Adrenal gland (tissue), 9 donors: ENCODE measurements at regions not wholly inside any gene's neighbourhood (a gene's known extent, or its start where the extent isn't known, plus 50 kb on each side); places are given as distances from the start of the nearest gene placed in this dataset.
"Not testable (repeated sequence)": the region's sequence is repeated elsewhere in the genome, so short reads cannot be mapped to it uniquely, and the experiment has no call there.

ENCODE experiments used
- DNase-seq, 7 donors: peaks; one replicate each; pipeline ENCODE4 v3.0.0-alpha.2; 2019 to 2020
- H3K27ac ChIP-seq, 5 donors: fragments of 200-600 bp; sonication (generic) in 4 of 5; 1 replicate in 3 of 5; 2 replicates in 2 of 5; pipeline versions ENCODE4 v1.5.1 to v1.8.0; 2016 to 2020; ENCODE audit warnings: mild to moderate bottlenecking in 1 of 5
- H3K27me3 ChIP-seq: fragments of 200-600 bp; 2 replicates; pipeline ENCODE4 v1.8.0; 2021
- H3K36me3 ChIP-seq, 2 donors: fragments of 200-600 bp; replicated peaks in 1 of 2; 1 replicate in 1 of 2; 2 replicates in 1 of 2; pipeline versions ENCODE4 v1.5.1 to v1.8.0; 2018 to 2022
- H3K4me1 ChIP-seq, 2 donors: fragments of 200-600 bp; replicated peaks in 1 of 2; 1 replicate in 1 of 2; 2 replicates in 1 of 2; pipeline versions ENCODE4 v1.5.1 to v1.8.0; 2018 to 2021
- H3K4me3 ChIP-seq, 4 donors: fragments of 200-600 bp; sonication (generic) in 3 of 4; one replicate each; pipeline ENCODE4 v1.5.1; 2016 to 2018
- H3K9me3 ChIP-seq, 3 donors: fragments of 200-600 bp; sonication (generic) in 1 of 3; replicated peaks in 1 of 3; 1 replicate in 2 of 3; 2 replicates in 1 of 3; pipeline versions ENCODE4 v1.5.1 to v1.8.0; 2016 to 2021
- POLR2A ChIP-seq, 2 donors: fragments of 450-650 bp; IDR thresholded peaks; one replicate each; pipeline ENCODE4 v1.6.1; 2017; ENCODE audit warnings: antibody characterized with exemption in 2 of 2, mild to moderate bottlenecking in 2 of 2, moderate library complexity in 1 of 2
- WGBS, 4 donors: extraction: QIAGEN DNeasy Blood & Tissue Kit in 2 of 4; methylation state at CpG; one replicate each; pipeline versions ENCODE4 v1.1.5 to v1.1.7; 2013 to 2017; 5-methylcytosine and 5-hydroxymethylcytosine counted together
- intact Hi-C, 2 donors: fragments of 100-400 bp; cut with DNase I; formaldehyde crosslinking; loops; one replicate each; pipeline versions ENCODE4 v1.14.1 to v1.15.0; 2022 to 2023
- TF ChIP-seq, protein P1 (sequence below), 6 experiments: fragments of 450-650 bp in 4 of 6; fragments of 200-600 bp in 2 of 6; sonication (generic) in 1 of 6; IDR thresholded peaks; 1 replicate in 5 of 6; 2 replicates in 1 of 6; pipeline versions ENCODE4 v1.5.1 to v1.8.0; 2016 to 2021; ENCODE audit warnings: antibody characterized with exemption in 6 of 6, mild to moderate bottlenecking in 2 of 6, moderate library complexity in 1 of 6
- donor health status: healthy with polysubstance abuse.
- donor health status: Bipolar disorder and iron deficiency.
- donor health status: DM: yes; HTN: yes; CAD: no.
- donor health status: DM: no; HTN: no; CAD: no.
- donor health status: DM: no; HTN: no; CAD: no.

DNA sequence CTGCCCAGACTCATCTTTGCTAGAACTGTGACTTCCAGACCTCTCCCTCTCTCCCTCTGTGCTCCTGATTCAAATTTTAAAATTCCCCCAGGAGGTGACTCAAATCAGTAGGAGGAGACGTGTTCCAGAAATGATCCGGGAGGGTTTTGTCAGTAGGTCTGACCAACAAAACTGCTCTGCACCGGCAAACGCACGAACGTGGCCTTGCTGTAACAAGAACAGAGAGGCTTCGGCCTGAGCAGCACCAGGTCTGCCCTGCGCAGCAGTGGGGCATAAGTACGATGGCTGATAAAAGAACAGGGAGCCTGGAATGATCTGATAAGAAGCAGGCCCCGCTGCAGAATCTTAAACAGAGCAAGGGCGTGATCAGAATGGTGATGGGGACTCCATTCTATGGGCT, 152.7 kb upstream of the AUTS2 start:
- no peaks in the 10 kb centered on the region for H3K4me1 ChIP-seq
- H3K36me3 ChIP-seq: no peaks in the 10 kb centered on the region
- H3K4me3 ChIP-seq: no peak overlapping the region
- H3K9me3 ChIP-seq: no peaks in the 10 kb centered on the region
- no peaks in the 10 kb centered on the region for H3K27me3 ChIP-seq
- 75 to 91% (median 86%) methylated on average over 11 of the region's 11 CpGs for WGBS, 4 donors
- intact Hi-C loops: no loop called here
- TF ChIP-seq POLR2A (IDR thresholded peaks at IDR 0.05): no peak
- TF ChIP-seq, protein P1, sequence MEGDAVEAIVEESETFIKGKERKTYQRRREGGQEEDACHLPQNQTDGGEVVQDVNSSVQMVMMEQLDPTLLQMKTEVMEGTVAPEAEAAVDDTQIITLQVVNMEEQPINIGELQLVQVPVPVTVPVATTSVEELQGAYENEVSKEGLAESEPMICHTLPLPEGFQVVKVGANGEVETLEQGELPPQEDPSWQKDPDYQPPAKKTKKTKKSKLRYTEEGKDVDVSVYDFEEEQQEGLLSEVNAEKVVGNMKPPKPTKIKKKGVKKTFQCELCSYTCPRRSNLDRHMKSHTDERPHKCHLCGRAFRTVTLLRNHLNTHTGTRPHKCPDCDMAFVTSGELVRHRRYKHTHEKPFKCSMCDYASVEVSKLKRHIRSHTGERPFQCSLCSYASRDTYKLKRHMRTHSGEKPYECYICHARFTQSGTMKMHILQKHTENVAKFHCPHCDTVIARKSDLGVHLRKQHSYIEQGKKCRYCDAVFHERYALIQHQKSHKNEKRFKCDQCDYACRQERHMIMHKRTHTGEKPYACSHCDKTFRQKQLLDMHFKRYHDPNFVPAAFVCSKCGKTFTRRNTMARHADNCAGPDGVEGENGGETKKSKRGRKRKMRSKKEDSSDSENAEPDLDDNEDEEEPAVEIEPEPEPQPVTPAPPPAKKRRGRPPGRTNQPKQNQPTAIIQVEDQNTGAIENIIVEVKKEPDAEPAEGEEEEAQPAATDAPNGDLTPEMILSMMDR (IDR thresholded peaks at IDR 0.05): no peak
- no peak for DNase-seq
- no peak overlapping the region for H3K27ac ChIP-seq

DNA sequence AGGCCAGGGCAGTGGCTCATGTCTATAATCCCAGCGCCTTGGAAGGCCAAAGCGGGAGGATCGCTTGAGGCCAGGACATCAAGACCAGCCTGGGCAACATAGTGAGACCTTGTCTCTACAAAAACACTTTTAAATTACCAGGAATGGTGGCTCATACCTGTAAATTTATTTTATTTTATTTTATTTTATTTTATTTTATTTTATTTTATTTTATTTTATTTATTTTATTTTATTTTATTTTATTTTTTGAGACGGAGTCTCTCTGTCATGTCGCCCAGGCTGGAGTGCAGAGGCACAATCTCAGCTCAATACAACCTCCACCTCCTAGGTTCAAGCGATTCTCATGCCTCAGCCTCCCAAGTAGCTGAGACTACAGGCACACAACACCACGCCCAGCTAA, 152.1 kb upstream of the AUTS2 start:
- WGBS, 4 donors: 95 to 96% (median 96%) methylated on average over 7 of the region's 7 CpGs
- H3K4me1 ChIP-seq, H3K27ac ChIP-seq, H3K9me3 ChIP-seq, H3K27me3 ChIP-seq, H3K36me3 ChIP-seq, H3K4me3 ChIP-seq, DNase-seq, intact Hi-C loops: not testable (repeated sequence)

DNA sequence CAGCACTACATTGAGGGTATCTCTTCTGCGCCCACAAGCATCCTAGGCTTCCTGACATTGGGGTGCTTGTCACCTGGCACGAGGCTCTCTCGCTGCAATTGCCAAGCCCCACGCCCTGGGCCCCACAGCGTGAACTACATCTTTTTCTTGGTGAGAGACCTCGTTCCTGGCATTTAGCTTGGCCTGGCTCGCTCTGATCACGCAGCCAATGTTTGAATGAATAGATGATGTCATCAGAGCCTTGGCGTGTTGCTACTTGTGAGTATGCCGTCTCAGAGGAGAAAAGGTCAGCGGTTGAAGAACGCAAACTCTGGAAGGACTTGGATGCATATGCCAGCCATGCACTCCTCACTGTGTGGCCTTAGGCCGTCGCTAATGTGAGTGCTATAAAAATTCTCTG, 150.2 kb upstream of the AUTS2 start:
- intact Hi-C loops: no loop called here
- TF ChIP-seq, protein P1 (IDR thresholded peaks at IDR 0.05): no peak
- TF ChIP-seq POLR2A (IDR thresholded peaks at IDR 0.05): no peak
- Histone ChIP-seq H3K27ac (no peak overlapping the region), H3K9me3 (no peaks in the 10 kb centered on the region), H3K36me3 (no peaks in the 10 kb centered on the region), H3K27me3 (no peaks in the 10 kb centered on the region), H3K4me3 (no peak overlapping the region), H3K4me1 (no peaks in the 10 kb centered on the region)
- DNase-seq: no peak
- 83 to 94% (median 92%) methylated on average over 9 to 14 of the region's 14 CpGs for WGBS, 4 donors

DNA sequence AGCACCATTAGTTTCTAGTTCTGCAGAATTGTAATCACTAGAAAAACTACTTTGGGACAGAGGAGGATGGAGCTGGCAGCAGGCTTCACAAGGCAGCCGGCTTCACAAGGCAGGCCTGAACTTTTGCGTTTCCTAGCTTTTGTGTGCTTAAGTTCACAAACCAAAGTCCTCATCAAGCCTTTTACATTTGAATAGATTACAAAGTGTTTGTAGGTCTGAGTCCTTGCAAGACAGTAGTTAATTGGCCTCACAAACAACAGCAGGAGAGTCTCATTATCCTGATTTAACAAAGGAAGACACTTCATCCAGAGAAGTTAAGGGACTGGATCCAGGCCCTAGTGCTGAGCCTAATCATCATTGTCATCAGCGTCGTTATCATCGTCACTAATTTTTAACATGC, 147.8 kb upstream of the AUTS2 start:
- intact Hi-C loops: no loop called here
- Histone ChIP-seq H3K4me1 (no peaks in the 10 kb centered on the region), H3K4me3 (no peak overlapping the region), H3K27me3 (no peaks in the 10 kb centered on the region), H3K36me3 (no peaks in the 10 kb centered on the region), H3K9me3 (no peaks in the 10 kb centered on the region), H3K27ac (no peak overlapping the region)
- 78 to 96% (median 89%) methylated on average over 5 of the region's 5 CpGs for WGBS, 4 donors
- no peak for TF ChIP-seq POLR2A (IDR thresholded peaks at IDR 0.05)
- TF ChIP-seq, protein P1 (IDR thresholded peaks at IDR 0.05): no peak
- DNase-seq: no peak

DNA sequence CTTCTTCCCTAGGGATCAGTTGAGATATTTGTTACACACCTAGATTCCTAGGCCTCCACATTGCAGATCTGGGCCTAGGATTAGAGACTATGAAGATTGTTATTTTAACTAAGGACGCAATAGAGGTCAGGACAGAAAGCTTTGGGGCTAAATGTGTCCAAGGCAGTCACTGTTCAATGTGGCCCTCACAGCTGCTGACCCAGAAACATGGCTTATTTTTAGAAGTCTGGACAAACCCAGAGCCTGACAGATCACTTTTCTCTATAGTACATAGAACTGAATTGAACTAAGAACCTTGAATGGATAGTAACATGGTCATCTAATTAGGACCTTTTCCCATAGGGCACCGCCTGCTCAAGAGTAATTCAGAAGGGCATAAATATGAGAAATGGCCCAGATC, 146.6 kb upstream of the AUTS2 start:
- intact Hi-C loops: no loop called here

More for the DNA sequence above, 146.6 kb upstream of the AUTS2 start:
- H3K27ac ChIP-seq: no peak overlapping the region
- no peaks in the 10 kb centered on the region for H3K4me1 ChIP-seq
- no peak overlapping the region for H3K4me3 ChIP-seq
- no peaks in the 10 kb centered on the region for H3K9me3 ChIP-seq
- H3K36me3 ChIP-seq: no peaks in the 10 kb centered on the region
- no peaks in the 10 kb centered on the region for H3K27me3 ChIP-seq
- 77 to 93% (median 88%) methylated on average over 2 of the region's 2 CpGs for WGBS, 4 donors
- DNase-seq: no peak
- TF ChIP-seq, protein P1 (IDR thresholded peaks at IDR 0.05): no peak
- no peak for TF ChIP-seq POLR2A (IDR thresholded peaks at IDR 0.05)
